HFF-Myc (cell line): ENCODE measurements at regions not wholly inside any gene's neighbourhood (a gene's known extent, or its start where the extent isn't known, plus 50 kb on each side); places are given as distances from the start of the nearest gene placed in this dataset.

Experiments
- DNase-seq: peaks from one replicate; pipeline ENCODE4 v3.0.0-alpha.2; 2011; ENCODE audit warnings: low read depth; ENCODE audit errors: extremely low read depth
- H3K4me3 ChIP-seq: replicated peaks from 2 replicates; pipeline ENCODE4 v1.5.1; 2011; ENCODE audit warnings: low read depth, mild to moderate bottlenecking, control low read depth, low read length
- TF ChIP-seq, protein P1 (sequence below): IDR thresholded peaks from 2 replicates; pipeline ENCODE4 v1.5.1; 2012; ENCODE audit warnings: mild to moderate bottlenecking, low read depth, low read length, control low read depth; ENCODE audit errors: missing control alignments

GRCh38 chr1:30183895-30184294 is 539.5 kb downstream of the MATN1 start:
- DNase-seq = no peak
- TF ChIP-seq, protein P1, sequence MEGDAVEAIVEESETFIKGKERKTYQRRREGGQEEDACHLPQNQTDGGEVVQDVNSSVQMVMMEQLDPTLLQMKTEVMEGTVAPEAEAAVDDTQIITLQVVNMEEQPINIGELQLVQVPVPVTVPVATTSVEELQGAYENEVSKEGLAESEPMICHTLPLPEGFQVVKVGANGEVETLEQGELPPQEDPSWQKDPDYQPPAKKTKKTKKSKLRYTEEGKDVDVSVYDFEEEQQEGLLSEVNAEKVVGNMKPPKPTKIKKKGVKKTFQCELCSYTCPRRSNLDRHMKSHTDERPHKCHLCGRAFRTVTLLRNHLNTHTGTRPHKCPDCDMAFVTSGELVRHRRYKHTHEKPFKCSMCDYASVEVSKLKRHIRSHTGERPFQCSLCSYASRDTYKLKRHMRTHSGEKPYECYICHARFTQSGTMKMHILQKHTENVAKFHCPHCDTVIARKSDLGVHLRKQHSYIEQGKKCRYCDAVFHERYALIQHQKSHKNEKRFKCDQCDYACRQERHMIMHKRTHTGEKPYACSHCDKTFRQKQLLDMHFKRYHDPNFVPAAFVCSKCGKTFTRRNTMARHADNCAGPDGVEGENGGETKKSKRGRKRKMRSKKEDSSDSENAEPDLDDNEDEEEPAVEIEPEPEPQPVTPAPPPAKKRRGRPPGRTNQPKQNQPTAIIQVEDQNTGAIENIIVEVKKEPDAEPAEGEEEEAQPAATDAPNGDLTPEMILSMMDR = no peak
- H3K4me3 ChIP-seq = no peak overlapping the region

GRCh38 chr1:30183006-30183405 is 540.4 kb downstream of the MATN1 start:
- no peak overlapping the region for H3K4me3 ChIP-seq
- DNase-seq = no peak
- TF ChIP-seq, protein P1 = no peak

GRCh38 chr1:30179942-30180543 is 543.3 kb downstream of the MATN1 start:
- TF ChIP-seq, protein P1 = no peak
- H3K4me3 ChIP-seq = no peak overlapping the region
- DNase-seq = no peak

DNA sequence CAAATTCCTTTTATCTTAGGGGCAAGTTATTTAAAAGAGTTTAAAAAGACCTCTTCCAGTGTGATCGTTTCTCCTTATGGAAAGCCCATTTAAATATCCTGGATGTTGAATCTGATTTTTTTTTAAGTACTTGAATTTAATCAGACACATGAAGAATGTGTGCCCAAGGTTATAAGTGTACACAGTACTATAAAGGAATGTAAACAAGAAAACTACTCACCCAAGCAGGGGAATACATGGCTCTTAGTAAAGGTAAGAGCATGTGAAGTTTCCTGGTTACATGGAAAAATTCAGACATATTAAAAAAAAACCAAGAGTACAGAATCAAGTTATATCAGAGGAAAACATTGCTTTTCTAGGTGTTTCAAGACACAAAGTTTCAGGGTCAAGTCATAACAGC is 546.9 kb downstream of the MATN1 start:
- TF ChIP-seq, protein P1 = no peak
- DNase-seq = no peak
- H3K4me3 ChIP-seq = no peak overlapping the region

DNA sequence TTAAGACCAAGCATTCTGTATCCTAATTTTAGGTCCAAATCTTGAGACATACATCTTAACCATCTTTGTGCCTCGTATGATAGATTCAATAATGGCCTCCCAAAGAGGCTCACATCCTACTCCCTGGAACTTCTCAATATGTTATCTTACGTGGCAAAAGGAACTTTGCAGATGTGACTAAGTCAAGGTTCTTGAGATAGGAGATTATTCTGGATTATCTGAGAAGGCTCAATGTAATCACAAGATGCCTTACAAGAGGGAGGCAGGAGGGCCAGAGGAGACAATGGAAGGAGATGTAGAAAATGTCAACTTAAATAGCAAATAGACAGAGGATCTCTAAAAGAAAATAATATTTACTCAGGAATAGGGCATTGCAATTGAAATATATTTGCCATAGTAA is 548.9 kb downstream of the MATN1 start:
- DNase-seq = no peak
- TF ChIP-seq, protein P1 = no peak
- no peak overlapping the region for H3K4me3 ChIP-seq

DNA sequence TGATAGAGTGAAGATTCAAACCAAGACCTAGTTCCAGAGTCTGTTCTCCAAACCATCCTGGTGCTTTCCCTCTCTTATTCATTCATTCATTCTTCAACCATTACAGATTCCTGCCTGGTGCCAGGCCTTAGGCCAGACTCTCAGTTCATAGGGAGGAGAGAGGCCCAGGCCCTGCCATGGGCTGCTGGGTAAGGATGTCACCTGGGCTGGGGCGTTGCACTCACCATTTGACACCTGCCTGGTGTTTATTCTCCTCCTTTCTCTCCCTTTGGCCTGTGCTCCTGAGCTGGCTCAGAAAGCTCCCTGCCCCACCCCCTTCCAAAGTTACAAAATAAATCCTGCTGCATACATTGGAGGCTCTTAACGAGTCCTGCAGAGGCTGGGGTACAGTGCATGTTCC is 549.8 kb downstream of the MATN1 start:
- TF ChIP-seq, protein P1 = no peak
- H3K4me3 ChIP-seq = no peak overlapping the region
- no peak for DNase-seq

DNA sequence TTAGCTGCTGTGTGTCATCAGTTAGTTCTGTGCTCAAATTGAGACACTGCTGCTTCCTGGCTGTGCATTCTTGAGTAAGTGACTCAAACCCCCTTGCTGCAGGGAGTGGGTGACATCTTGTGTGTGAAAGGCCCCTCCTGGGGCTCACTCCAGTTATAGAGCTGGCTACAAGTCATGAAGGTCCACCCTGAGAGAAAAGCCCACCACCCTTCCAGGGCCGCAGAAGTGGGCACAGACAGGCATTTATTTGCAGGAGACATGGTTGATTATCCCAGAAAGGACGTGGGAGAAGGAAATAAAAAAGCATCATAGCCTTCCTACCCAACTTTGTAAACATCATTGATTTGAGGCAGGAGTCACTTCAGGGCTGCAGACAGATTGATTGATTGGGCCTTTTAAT is 550.6 kb downstream of the MATN1 start:
- TF ChIP-seq, protein P1 = no peak
- no peak for DNase-seq
- H3K4me3 ChIP-seq = no peak overlapping the region
